Smooth muscle cell (in vitro differentiated cells): ENCODE measurements at regions not wholly inside any gene's neighbourhood (a gene's known extent, or its start where the extent isn't known, plus 50 kb on each side); places are given as distances from the start of the nearest gene placed in this dataset.
A peak's percentile ranks its signal among the peaks of the same experiment; 100 is the strongest.

Experiments used
- DNase-seq: peaks from one replicate; lab custom pipeline; 2025; ENCODE audit not compliant: unreplicated experiment; lab: John Stamatoyannopoulos, UW
- H2AFZ ChIP-seq: fragments of 200-600 bp; sonication (generic); 2 replicates; pipeline ENCODE4 v1.6.0; 2016; ENCODE audit warnings: antibody characterized with exemption, low read depth, mild to moderate bottlenecking
- H3F3A ChIP-seq: fragments of 200-600 bp; sonication (generic); 2 replicates; pipeline ENCODE4 v1.6.0; 2017; ENCODE audit warnings: antibody characterized with exemption, low read depth
- H3K27ac ChIP-seq: fragments of 200-600 bp; sonication (generic); 2 replicates; pipeline ENCODE4 v1.5.1; 2016; ENCODE audit warnings: low read depth, mild to moderate bottlenecking
- H3K27me3 ChIP-seq: fragments of 200-600 bp; sonication (generic); 2 replicates; pipeline ENCODE4 v1.6.1; 2016; ENCODE audit warnings: low read depth, mild to moderate bottlenecking
- H3K36me3 ChIP-seq: fragments of 200-600 bp; sonication (generic); 2 replicates; pipeline ENCODE4 v1.5.1; 2016; ENCODE audit warnings: low read depth
- H3K4me1 ChIP-seq: fragments of 200-600 bp; sonication (generic); 2 replicates; pipeline ENCODE4 v1.5.1; 2016; ENCODE audit warnings: low read depth
- H3K4me2 ChIP-seq: fragments of 200-600 bp; sonication (generic); 2 replicates; pipeline ENCODE4 v1.6.0; 2016; ENCODE audit warnings: mild to moderate bottlenecking
- H3K4me3 ChIP-seq: fragments of 200-600 bp; sonication (generic); 2 replicates; pipeline ENCODE4 v1.5.1; 2016; ENCODE audit warnings: mild to moderate bottlenecking
- H3K79me2 ChIP-seq: fragments of 200-600 bp; sonication (generic); 2 replicates; pipeline ENCODE4 v1.6.0; 2016; ENCODE audit warnings: low read depth, mild to moderate bottlenecking
- H3K9ac ChIP-seq: fragments of 200-600 bp; sonication (generic); 2 replicates; pipeline ENCODE4 v1.6.0; 2016; ENCODE audit warnings: low read depth
- H3K9me3 ChIP-seq: fragments of 200-600 bp; sonication (generic); replicated peaks from 2 replicates; pipeline ENCODE4 v1.5.1; 2016; ENCODE audit warnings: low read depth
- H4K20me1 ChIP-seq: fragments of 200-600 bp; sonication (generic); 2 replicates; pipeline ENCODE4 v1.6.0; 2016; ENCODE audit warnings: low read depth
- WGBS: methylation state at CpG from one replicate; pipeline ENCODE4 v1.1.7; 2016; ENCODE audit warnings: low lambda C conversion rate; 5-methylcytosine and 5-hydroxymethylcytosine counted together
- TF ChIP-seq, protein P1 (sequence below): fragments of 200-600 bp; sonication (generic); IDR thresholded peaks from 2 replicates; pipeline ENCODE4 v1.5.1; 2017; ENCODE audit warnings: borderline replicate concordance, mild to moderate bottlenecking, antibody characterized with exemption; ENCODE audit not compliant: insufficient read depth, poor library complexity, severe bottlenecking

DNA sequence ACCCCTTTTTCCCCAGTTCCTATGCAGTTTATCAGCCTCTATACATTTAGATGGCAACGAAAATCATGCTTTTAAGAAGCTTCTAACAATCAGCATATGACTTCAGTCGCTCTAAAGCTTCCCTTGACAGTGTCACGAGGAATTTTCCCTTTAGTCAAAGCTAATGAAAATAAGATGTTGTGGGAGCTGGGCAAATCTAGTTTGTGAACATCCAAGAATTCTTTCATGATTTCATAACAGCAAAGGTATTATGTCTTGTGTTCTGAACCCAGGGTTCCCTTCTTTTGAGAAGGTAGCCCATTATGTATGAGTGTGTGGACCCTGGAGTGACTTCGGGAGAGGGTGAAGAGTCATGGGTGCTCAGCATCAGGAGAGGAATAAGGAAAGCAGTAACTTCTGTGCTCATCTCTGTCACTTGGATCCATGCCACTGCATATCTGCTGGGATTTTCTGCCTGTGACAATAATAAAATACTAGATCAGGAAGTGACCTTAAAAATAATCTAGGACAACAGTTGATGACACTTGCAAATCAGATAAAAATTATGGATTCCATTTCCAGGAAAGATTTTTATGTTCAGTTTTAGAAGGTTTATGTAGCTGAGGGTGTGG lies 102.4 kb downstream of the PCSK1 start:
- Histone ChIP-seq H3K4me1 (no peaks in the 10 kb centered on the region), H3K79me2 (no peaks in the 10 kb centered on the region), H2AFZ (peak overlapping the region; percentile 39), H3K27ac (no peak overlapping the region), H4K20me1 (no peaks in the 10 kb centered on the region), H3F3A (no peaks in the 10 kb centered on the region), H3K9ac (no peak overlapping the region), H3K9me3 (no peaks in the 10 kb centered on the region), H3K36me3 (no peaks in the 10 kb centered on the region), H3K4me2 (no peak overlapping the region), H3K27me3 (no peaks in the 10 kb centered on the region), H3K4me3 (no peak overlapping the region)
- TF ChIP-seq, protein P1, sequence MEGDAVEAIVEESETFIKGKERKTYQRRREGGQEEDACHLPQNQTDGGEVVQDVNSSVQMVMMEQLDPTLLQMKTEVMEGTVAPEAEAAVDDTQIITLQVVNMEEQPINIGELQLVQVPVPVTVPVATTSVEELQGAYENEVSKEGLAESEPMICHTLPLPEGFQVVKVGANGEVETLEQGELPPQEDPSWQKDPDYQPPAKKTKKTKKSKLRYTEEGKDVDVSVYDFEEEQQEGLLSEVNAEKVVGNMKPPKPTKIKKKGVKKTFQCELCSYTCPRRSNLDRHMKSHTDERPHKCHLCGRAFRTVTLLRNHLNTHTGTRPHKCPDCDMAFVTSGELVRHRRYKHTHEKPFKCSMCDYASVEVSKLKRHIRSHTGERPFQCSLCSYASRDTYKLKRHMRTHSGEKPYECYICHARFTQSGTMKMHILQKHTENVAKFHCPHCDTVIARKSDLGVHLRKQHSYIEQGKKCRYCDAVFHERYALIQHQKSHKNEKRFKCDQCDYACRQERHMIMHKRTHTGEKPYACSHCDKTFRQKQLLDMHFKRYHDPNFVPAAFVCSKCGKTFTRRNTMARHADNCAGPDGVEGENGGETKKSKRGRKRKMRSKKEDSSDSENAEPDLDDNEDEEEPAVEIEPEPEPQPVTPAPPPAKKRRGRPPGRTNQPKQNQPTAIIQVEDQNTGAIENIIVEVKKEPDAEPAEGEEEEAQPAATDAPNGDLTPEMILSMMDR: no peak
- WGBS: 75% methylated on average over 4 of the region's 4 CpGs
- no peak for DNase-seq

DNA sequence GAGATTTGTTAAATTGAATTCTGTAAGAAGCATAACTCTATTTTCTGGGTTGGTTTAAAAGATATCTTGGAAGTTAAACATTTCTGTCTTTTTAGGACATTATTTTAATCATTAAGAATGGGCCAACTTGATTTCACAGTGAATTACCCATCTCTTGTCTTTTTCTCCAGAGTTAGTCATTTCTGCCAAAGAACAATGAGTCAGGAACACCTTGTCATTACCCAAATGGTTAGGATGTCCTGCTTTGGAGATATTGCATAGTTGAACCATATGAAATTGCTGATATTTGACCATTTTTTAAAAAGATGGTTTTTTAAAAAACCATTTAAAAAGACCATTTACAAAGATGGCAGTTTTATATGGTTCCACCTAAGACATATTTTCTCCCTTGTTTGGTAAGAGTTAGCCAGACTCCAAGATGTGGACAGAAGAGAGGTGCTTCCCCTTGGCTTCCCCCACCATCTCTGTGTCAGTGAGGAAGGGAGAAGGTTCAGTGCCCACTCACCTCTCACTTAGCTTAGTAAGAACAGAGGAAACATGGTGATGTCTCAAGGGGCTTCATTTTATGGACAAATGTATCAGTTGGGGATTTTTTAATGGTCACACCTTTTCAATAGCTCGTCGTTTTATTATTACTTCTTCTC lies 103.0 kb downstream of the PCSK1 start:
- H3K4me1 ChIP-seq: no peaks in the 10 kb centered on the region
- H2AFZ ChIP-seq: no peak overlapping the region
- no peak for DNase-seq

DNA sequence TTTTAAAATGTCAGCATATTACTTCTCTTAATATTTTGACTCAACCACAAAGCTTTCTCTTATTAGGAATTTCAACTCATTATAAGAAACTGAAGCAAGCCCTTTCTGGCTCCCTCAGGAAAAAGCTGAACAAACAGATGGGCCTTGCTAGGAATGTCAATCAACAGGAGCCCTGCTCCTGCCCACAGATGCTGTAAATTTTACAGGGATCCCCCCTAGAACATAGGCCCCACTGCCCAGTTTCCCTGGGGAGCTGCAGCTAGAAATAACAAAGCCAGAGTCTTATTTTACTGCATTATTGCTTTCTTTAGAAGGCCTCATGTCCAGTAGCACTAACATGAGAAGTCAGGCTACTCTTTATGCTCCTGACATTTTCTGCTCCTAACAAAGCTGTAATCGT lies 103.8 kb downstream of the PCSK1 start:
- TF ChIP-seq, protein P1: no peak
- H3F3A ChIP-seq: no peaks in the 10 kb centered on the region
- no peak overlapping the region for H2AFZ ChIP-seq
- no peak overlapping the region for H3K4me3 ChIP-seq
- no peaks in the 10 kb centered on the region for H3K27me3 ChIP-seq
- WGBS: 75% methylated on average over 1 of the region's 1 CpG
- H3K27ac ChIP-seq: no peak overlapping the region
- no peak overlapping the region for H3K4me2 ChIP-seq
- no peaks in the 10 kb centered on the region for H3K4me1 ChIP-seq
- DNase-seq: no peak
- no peaks in the 10 kb centered on the region for H3K79me2 ChIP-seq
- H4K20me1 ChIP-seq: no peaks in the 10 kb centered on the region
- H3K9me3 ChIP-seq: no peaks in the 10 kb centered on the region
- no peaks in the 10 kb centered on the region for H3K36me3 ChIP-seq
- H3K9ac ChIP-seq: no peak overlapping the region

More for the DNA sequence above, 103.0 kb downstream of the PCSK1 start:
- Histone ChIP-seq H3K79me2 (no peaks in the 10 kb centered on the region), H3K27ac (no peak overlapping the region), H3K36me3 (no peaks in the 10 kb centered on the region), H4K20me1 (no peaks in the 10 kb centered on the region), H3K27me3 (no peaks in the 10 kb centered on the region), H3K9me3 (no peaks in the 10 kb centered on the region), H3K4me2 (no peak overlapping the region), H3F3A (no peaks in the 10 kb centered on the region), H3K9ac (no peak overlapping the region), H3K4me3 (no peak overlapping the region)
- TF ChIP-seq, protein P1: no peak
- WGBS: 92% methylated on average over 2 of the region's 2 CpGs

DNA sequence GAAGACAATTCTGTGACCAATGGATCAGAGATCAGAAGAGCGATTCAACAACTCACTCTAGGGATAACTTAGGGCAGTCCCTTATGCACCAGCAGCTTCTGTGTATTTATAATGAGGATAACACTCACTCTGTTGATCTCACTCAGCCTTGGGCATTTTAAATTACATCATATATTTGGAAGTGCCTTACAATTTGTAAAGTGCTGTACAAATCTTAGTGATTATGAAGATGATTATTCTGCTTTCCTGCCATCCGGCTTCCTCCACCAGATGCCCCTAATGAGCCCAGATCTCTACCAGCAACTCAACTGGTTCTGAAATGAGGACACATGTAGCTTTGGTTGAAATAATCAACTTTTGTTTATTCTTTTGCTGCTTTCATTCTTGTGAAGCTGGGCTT lies 105.3 kb downstream of the PCSK1 start:
- no peak overlapping the region for H3K9ac ChIP-seq
- no peaks in the 10 kb centered on the region for H3F3A ChIP-seq
- WGBS: 87% methylated on average over 2 of the region's 2 CpGs
- TF ChIP-seq, protein P1: no peak
- no peaks in the 10 kb centered on the region for H3K9me3 ChIP-seq
- no peak overlapping the region for H2AFZ ChIP-seq
- no peaks in the 10 kb centered on the region for H3K36me3 ChIP-seq
- no peak for DNase-seq
- no peak overlapping the region for H3K27ac ChIP-seq
- no peaks in the 10 kb centered on the region for H4K20me1 ChIP-seq
- H3K27me3 ChIP-seq: no peaks in the 10 kb centered on the region
- no peak overlapping the region for H3K4me2 ChIP-seq
- H3K4me1 ChIP-seq: no peaks in the 10 kb centered on the region
- no peaks in the 10 kb centered on the region for H3K79me2 ChIP-seq
- H3K4me3 ChIP-seq: no peak overlapping the region
